B cell (primary cell): ENCODE measurements at regions not wholly inside any gene's neighbourhood (a gene's known extent, or its start where the extent isn't known, plus 50 kb on each side); places are given as distances from the start of the nearest gene placed in this dataset.

ENCODE experiments used
- ATAC-seq: fragments of 200-7000 bp; cut with Tn5 transposase; one replicate; pipeline ENCODE4 v1.10.0; 2021; ENCODE audit warnings: low read depth, mild to moderate bottlenecking, moderate number of reproducible peaks, moderate library complexity
- CTCF ChIA-PET: fragments of 350-600 bp; sonication (Branson Sonifier 250); formaldehyde crosslinking; loops from one replicate; lab custom pipeline; 2021; ENCODE audit warnings: antibody characterized with exemption, inconsistent platforms; lab: Charles Lee
- POLR2A ChIA-PET: fragments of 350-600 bp; sonication (Branson Sonifier 250); formaldehyde crosslinking; loops from one replicate; lab custom pipeline; 2021; ENCODE audit warnings: antibody characterized with exemption; lab: Charles Lee
- DNase-seq: peaks from one replicate; pipeline ENCODE4 v3.0.0; 2013
- H2AFZ ChIP-seq: 2 replicates; pipeline ENCODE4 v1.6.1; 2012; ENCODE audit warnings: mild to moderate bottlenecking, low read depth, low read length; ENCODE audit not compliant: insufficient read depth, poor library complexity, severe bottlenecking
- H3K27ac ChIP-seq, 2 donors: 1 replicate in 1 of 2; 2 replicates in 1 of 2; pipeline ENCODE4 v1.5.1; 2012 to 2013; ENCODE audit warnings: low read length in 2 of 2, mild to moderate bottlenecking in 2 of 2, moderate library complexity in 1 of 2
- H3K27me3 ChIP-seq, 4 experiments: fragments of 200-600 bp in 1 of 4; sonication (generic) in 1 of 4; replicated peaks in 1 of 4; 1 replicate in 2 of 4; 2 replicates in 2 of 4; pipeline versions ENCODE4 v1.6.1 to v1.7.0; 2013 to 2016; ENCODE audit warnings: low read length in 3 of 4, mild to moderate bottlenecking in 2 of 4, mixed read lengths in 1 of 4, moderate library complexity in 1 of 4; ENCODE audit not compliant: insufficient read depth in 4 of 4, control insufficient read depth in 3 of 4; ENCODE audit errors: control extremely low read depth in 1 of 4
- H3K36me3 ChIP-seq, 2 experiments: replicated peaks in 1 of 2; 1 replicate in 1 of 2; 2 replicates in 1 of 2; pipeline versions ENCODE4 v1.6.1 to v1.7.1; 2013; ENCODE audit warnings: low read length in 1 of 2; ENCODE audit not compliant: insufficient read depth in 2 of 2, control insufficient read depth in 1 of 2; ENCODE audit errors: control extremely low read depth in 1 of 2, extremely low read depth in 1 of 2
- H3K4me1 ChIP-seq, 2 donors: fragments of 200-600 bp in 1 of 2; sonication (generic) in 1 of 2; 1 replicate in 1 of 2; 2 replicates in 1 of 2; pipeline versions ENCODE4 v1.5.1 to v1.6.1; 2013 to 2017; ENCODE audit warnings: low read length in 2 of 2; ENCODE audit not compliant: control insufficient read depth in 2 of 2, insufficient read depth in 2 of 2
- H3K4me2 ChIP-seq: replicated peaks from 2 replicates; pipeline ENCODE3; 2012; ENCODE audit warnings: mild to moderate bottlenecking, low read depth, low read length; ENCODE audit not compliant: poor library complexity, severe bottlenecking
- H3K4me3 ChIP-seq, 5 experiments: fragments of 200-600 bp in 1 of 5; sonication (generic) in 1 of 5; 1 replicate in 3 of 5; 2 replicates in 2 of 5; pipeline versions ENCODE4 v1.5.1 to v1.7.0; 2011 to 2016; ENCODE audit warnings: low read length in 4 of 5, mild to moderate bottlenecking in 4 of 5, low read depth in 2 of 5, control low read depth in 1 of 5, moderate library complexity in 1 of 5; ENCODE audit not compliant: insufficient read depth in 1 of 5; ENCODE audit errors: control extremely low read depth in 1 of 5, extremely low read depth in 1 of 5
- H3K79me2 ChIP-seq: fragments of 200-600 bp; sonication (generic); one replicate; pipeline ENCODE4 v1.6.0; 2016; ENCODE audit warnings: low read length; ENCODE audit not compliant: control insufficient read depth, insufficient read depth
- H3K9ac ChIP-seq: fragments of 200-600 bp; sonication (generic); 2 replicates; pipeline ENCODE4 v1.6.1; 2017; ENCODE audit warnings: mild to moderate bottlenecking, low read length, moderate library complexity
- H3K9me3 ChIP-seq, 3 donors: one replicate each; pipeline versions ENCODE4 v1.6.1 to v1.7.1; 2013; ENCODE audit warnings: low read length in 2 of 3; ENCODE audit not compliant: control insufficient read depth in 2 of 3, insufficient read depth in 1 of 3; ENCODE audit errors: control extremely low read depth in 1 of 3
- H4K20me1 ChIP-seq: 2 replicates; pipeline ENCODE4 v1.6.0; 2012; ENCODE audit warnings: mild to moderate bottlenecking, low read length; ENCODE audit not compliant: insufficient read depth, control insufficient read depth, poor library complexity, severe bottlenecking
- H3K27ac Mint-ChIP-seq: one replicate; pipeline ENCODE4 v1.8.0; 2021; ENCODE audit warnings: mixed read lengths
- H3K27me3 Mint-ChIP-seq: one replicate; pipeline ENCODE4 v1.8.0; 2021; ENCODE audit warnings: mixed read lengths
- H3K4me1 Mint-ChIP-seq: one replicate; pipeline ENCODE4 v1.8.0; 2021; ENCODE audit warnings: mixed read lengths
- H3K4me3 Mint-ChIP-seq: one replicate; pipeline ENCODE4 v1.8.0; 2021; ENCODE audit warnings: mixed read lengths
- H3K9me3 Mint-ChIP-seq: one replicate; pipeline ENCODE4 v1.8.0; 2022; ENCODE audit warnings: mixed read lengths; ENCODE audit not compliant: insufficient read depth
- CTCF ChIP-seq: fragments of 200-600 bp; IDR thresholded peaks from one replicate; pipeline ENCODE4 v1.8.0; 2022; ENCODE audit warnings: antibody characterized with exemption, mild to moderate bottlenecking
- EZH2 ChIP-seq: IDR thresholded peaks from 2 replicates; pipeline ENCODE4 v1.6.1; 2012; ENCODE audit warnings: borderline replicate concordance, low read depth, mild to moderate bottlenecking, moderate library complexity, low read length; ENCODE audit not compliant: insufficient read depth, poor library complexity, severe bottlenecking
- WGBS: methylation state at CpG from one replicate; pipeline ENCODE4 v1.1.5; 2013; ENCODE audit warnings: missing lambda C conversion rate; ENCODE audit not compliant: insufficient coverage; 5-methylcytosine and 5-hydroxymethylcytosine counted together
- intact Hi-C: fragments of 100-400 bp; cut with micrococcal nuclease; formaldehyde crosslinking; loops from one replicate; pipeline ENCODE4 v1.10.0; 2022

GRCh38 chr1:86227026-86227425, 70.5 kb upstream of the COL24A1 start:
- Histone ChIP-seq H3K36me3 (no peaks in the 10 kb centered on the region), H2AFZ (no peak overlapping the region), H3K9ac (no peak overlapping the region), H3K4me1 (no peaks in the 10 kb centered on the region), H3K4me3 (no peak overlapping the region), H3K27ac (no peak overlapping the region), H3K27me3 (no peaks in the 10 kb centered on the region), H4K20me1 (no peaks in the 10 kb centered on the region), H3K4me2 (no peak overlapping the region), H3K9me3 (no peaks in the 10 kb centered on the region), H3K79me2 (no peaks in the 10 kb centered on the region)
- WGBS: no CpG with 5 or more reads among the region's 1 CpG
- Mint-ChIP-seq H3K27me3 (peaks cover 7% of the 10 kb centered on the region), H3K27ac (no peak overlapping the region), H3K4me1 (no peaks in the 10 kb centered on the region), H3K4me3 (no peak overlapping the region), H3K9me3 (no peaks in the 10 kb centered on the region)
- TF ChIP-seq EZH2: no peak
- no peak for TF ChIP-seq CTCF
- no peak for ATAC-seq
- ChIA-PET CTCF (no interaction called here), POLR2A (no interaction called here)
- no peak for DNase-seq
- intact Hi-C loops: no loop called here

GRCh38 chr1:86226204-86226603, 69.6 kb upstream of the COL24A1 start:
- peaks cover 6% of the 10 kb centered on the region for H3K27me3 Mint-ChIP-seq
- H3K9ac ChIP-seq: no peak overlapping the region
- H2AFZ ChIP-seq: no peak overlapping the region
- H3K4me2 ChIP-seq: no peak overlapping the region
- ATAC-seq (no peak), DNase-seq (no peak)
- TF ChIP-seq EZH2: no peak
- TF ChIP-seq CTCF: no peak
- no peaks in the 10 kb centered on the region for H3K4me1 Mint-ChIP-seq
- no peaks in the 10 kb centered on the region for H3K36me3 ChIP-seq
- WGBS: no CpG with 5 or more reads among the region's 1 CpG
- no peaks in the 10 kb centered on the region for H3K4me1 ChIP-seq
- intact Hi-C loops: no loop called here
- ChIA-PET POLR2A (no interaction called here), CTCF (no interaction called here)
- no peaks in the 10 kb centered on the region for H3K79me2 ChIP-seq
- no peak overlapping the region for H3K4me3 Mint-ChIP-seq
- no peaks in the 10 kb centered on the region for H3K9me3 Mint-ChIP-seq
- no peaks in the 10 kb centered on the region for H3K9me3 ChIP-seq
- no peaks in the 10 kb centered on the region for H4K20me1 ChIP-seq
- H3K27ac Mint-ChIP-seq: no peak overlapping the region
- no peaks in the 10 kb centered on the region for H3K27me3 ChIP-seq
- H3K4me3 ChIP-seq: no peak overlapping the region
- H3K27ac ChIP-seq: no peak overlapping the region
